ENCODE measurements at regions not wholly inside any gene's neighbourhood (a gene's known extent, or its start where the extent isn't known, plus 50 kb on each side); places are given as distances from the start of the nearest gene placed in this dataset.

- no peak for DNase-seq (ENCODE audit: low read depth)
These were observed 54.7 kb upstream of the TRIM39 start for GRCh38 chr6:30272032-30272431.

- no peak for DNase-seq (ENCODE audit: low read depth)
These were observed 54.2 kb upstream of the TRIM26 start for GRCh38 chr6:30267423-30267822.

- no peak for DNase-seq (ENCODE audit: low read depth)
These were observed 52.4 kb upstream of the TRIM26 start for GRCh38 chr6:30265594-30265993.

- no peak for DNase-seq (ENCODE audit: low read depth)
These were observed 52.0 kb upstream of the TRIM26 start for GRCh38 chr6:30265181-30265580.

- DNase-seq (ENCODE audit: low read depth) = peak; percentile 26
These were observed 51.5 kb upstream of the TRIM26 start for GRCh38 chr6:30264743-30265142.

- peak; percentile 42 for DNase-seq (ENCODE audit: low read depth)
These were observed 50.5 kb upstream of the TRIM26 start for GRCh38 chr6:30263734-30264133.
